Fibroblast of lung (primary cell): ENCODE measurements at regions not wholly inside any gene's neighbourhood (a gene's known extent, or its start where the extent isn't known, plus 50 kb on each side); places are given as distances from the start of the nearest gene placed in this dataset.

Experiments
- EZH2 ChIP-seq: IDR thresholded peaks from 2 replicates; pipeline ENCODE4 v1.5.1; 2012; ENCODE audit warnings: low read length, control low read depth, mild to moderate bottlenecking; ENCODE audit errors: missing control alignments
- TF ChIP-seq, protein P1 (sequence below), 2 donors: IDR thresholded peaks in 1 of 2; conservative IDR thresholded peaks in 1 of 2; 1 replicate in 1 of 2; 2 replicates in 1 of 2; pipeline ENCODE4 v1.5.1; 2011 to 2012; ENCODE audit warnings: low read length in 2 of 2, control low read depth in 1 of 2, inconsistent platforms in 1 of 2, low read depth in 1 of 2, mild to moderate bottlenecking in 1 of 2

- TF ChIP-seq, protein P1, sequence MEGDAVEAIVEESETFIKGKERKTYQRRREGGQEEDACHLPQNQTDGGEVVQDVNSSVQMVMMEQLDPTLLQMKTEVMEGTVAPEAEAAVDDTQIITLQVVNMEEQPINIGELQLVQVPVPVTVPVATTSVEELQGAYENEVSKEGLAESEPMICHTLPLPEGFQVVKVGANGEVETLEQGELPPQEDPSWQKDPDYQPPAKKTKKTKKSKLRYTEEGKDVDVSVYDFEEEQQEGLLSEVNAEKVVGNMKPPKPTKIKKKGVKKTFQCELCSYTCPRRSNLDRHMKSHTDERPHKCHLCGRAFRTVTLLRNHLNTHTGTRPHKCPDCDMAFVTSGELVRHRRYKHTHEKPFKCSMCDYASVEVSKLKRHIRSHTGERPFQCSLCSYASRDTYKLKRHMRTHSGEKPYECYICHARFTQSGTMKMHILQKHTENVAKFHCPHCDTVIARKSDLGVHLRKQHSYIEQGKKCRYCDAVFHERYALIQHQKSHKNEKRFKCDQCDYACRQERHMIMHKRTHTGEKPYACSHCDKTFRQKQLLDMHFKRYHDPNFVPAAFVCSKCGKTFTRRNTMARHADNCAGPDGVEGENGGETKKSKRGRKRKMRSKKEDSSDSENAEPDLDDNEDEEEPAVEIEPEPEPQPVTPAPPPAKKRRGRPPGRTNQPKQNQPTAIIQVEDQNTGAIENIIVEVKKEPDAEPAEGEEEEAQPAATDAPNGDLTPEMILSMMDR (conservative IDR thresholded peaks at IDR 0.05 in 1 of 2, IDR thresholded peaks at IDR 0.05 in 1 of 2; ENCODE audit: low read depth in 1 of 2, low read length in 2 of 2) = no peak
- TF ChIP-seq EZH2 = no peak
These were observed 79.8 kb upstream of the C12orf71 start for GRCh38 chr12:27162229-27162537.
